ENCODE measurements at regions not wholly inside any gene's neighbourhood (a gene's known extent, or its start where the extent isn't known, plus 50 kb on each side); places are given as distances from the start of the nearest gene placed in this dataset.

DNA sequence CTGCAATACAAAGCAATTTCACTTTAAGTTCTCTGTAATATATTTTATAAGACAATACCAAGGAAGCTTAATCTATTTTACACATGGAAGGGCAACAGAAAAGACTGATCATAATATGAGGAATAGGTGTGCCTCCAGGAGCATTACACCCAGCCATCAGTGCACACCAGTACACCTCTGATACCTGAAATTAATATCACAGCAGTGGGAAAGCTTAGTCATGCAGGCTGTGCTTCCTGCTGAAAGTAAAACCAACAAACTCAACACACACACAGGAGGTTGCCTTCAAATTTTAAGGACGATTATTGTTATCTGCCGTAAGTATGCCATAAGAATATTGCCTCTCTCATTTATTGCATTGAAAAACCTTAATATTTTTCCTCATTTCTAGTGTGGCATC lies 1119.1 kb upstream of the TENM4 start:
- no peak overlapping the region for H3K4me3 Mint-ChIP-seq
- WGBS, 2 experiments (ENCODE audit: insufficient coverage in 1 of 2, insufficient read length in 1 of 2) = 89 to 90% methylated on average over 2 of the region's 2 CpGs
- Histone ChIP-seq H3K4me1 (ENCODE audit: control insufficient read depth, insufficient read depth, low read length) (peaks cover 5% of the 10 kb centered on the region), H3K36me3 (ENCODE audit: control insufficient read depth, insufficient read depth, low read length) (no peaks in the 10 kb centered on the region), H3K27me3 (ENCODE audit: control insufficient read depth, insufficient read depth, low read length, poor library complexity, severe bottlenecking) (no peaks in the 10 kb centered on the region), H3K9me3 (ENCODE audit: control insufficient read depth, low read length) (no peaks in the 10 kb centered on the region), H3K9ac (ENCODE audit: extremely low read depth, low read length, poor library complexity, severe bottlenecking) (no peak overlapping the region), H3K27ac (ENCODE audit: low read depth, low read length) (no peak overlapping the region), H3K4me3 (ENCODE audit: low read length) (no peak overlapping the region)
- H3K27ac Mint-ChIP-seq = no peak overlapping the region
- peaks cover 20% of the 10 kb centered on the region for H3K4me1 Mint-ChIP-seq
- no peak for DNase-seq
- H3K9me3 Mint-ChIP-seq = no peaks in the 10 kb centered on the region
- no peaks in the 10 kb centered on the region for H3K36me3 Mint-ChIP-seq (ENCODE audit: low read depth)
- no peaks in the 10 kb centered on the region for H3K27me3 Mint-ChIP-seq (ENCODE audit: insufficient read depth)
- TF ChIP-seq, protein P1, sequence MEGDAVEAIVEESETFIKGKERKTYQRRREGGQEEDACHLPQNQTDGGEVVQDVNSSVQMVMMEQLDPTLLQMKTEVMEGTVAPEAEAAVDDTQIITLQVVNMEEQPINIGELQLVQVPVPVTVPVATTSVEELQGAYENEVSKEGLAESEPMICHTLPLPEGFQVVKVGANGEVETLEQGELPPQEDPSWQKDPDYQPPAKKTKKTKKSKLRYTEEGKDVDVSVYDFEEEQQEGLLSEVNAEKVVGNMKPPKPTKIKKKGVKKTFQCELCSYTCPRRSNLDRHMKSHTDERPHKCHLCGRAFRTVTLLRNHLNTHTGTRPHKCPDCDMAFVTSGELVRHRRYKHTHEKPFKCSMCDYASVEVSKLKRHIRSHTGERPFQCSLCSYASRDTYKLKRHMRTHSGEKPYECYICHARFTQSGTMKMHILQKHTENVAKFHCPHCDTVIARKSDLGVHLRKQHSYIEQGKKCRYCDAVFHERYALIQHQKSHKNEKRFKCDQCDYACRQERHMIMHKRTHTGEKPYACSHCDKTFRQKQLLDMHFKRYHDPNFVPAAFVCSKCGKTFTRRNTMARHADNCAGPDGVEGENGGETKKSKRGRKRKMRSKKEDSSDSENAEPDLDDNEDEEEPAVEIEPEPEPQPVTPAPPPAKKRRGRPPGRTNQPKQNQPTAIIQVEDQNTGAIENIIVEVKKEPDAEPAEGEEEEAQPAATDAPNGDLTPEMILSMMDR (conservative IDR thresholded peaks at IDR 0.05) = no peak

DNA sequence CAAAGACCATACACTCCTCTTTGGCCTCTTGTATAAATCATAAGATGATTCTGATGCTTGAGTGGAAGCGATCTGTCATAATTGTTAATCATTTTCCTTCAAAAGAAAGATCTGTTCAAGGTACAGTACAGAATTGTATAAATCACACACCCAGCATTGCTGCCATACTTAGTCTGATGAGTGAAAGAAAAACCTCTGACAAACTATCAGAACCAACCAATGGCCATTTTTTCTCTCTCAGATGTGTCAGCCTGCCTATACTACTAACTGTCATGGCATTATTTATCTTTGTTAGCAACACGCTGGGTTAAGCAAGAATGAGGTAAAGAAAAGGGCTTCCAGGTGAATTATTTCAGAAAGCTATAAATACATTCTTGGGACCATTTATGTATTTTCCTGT lies 1112.7 kb upstream of the TENM4 start:
- Histone ChIP-seq H3K9ac (ENCODE audit: extremely low read depth, low read length, poor library complexity, severe bottlenecking) (no peak overlapping the region), H3K27ac (ENCODE audit: low read depth, low read length) (no peak overlapping the region), H3K9me3 (ENCODE audit: control insufficient read depth, low read length) (no peaks in the 10 kb centered on the region), H3K4me3 (ENCODE audit: low read length) (no peak overlapping the region), H3K27me3 (ENCODE audit: control insufficient read depth, insufficient read depth, low read length, poor library complexity, severe bottlenecking) (no peaks in the 10 kb centered on the region), H3K4me1 (ENCODE audit: control insufficient read depth, insufficient read depth, low read length) (no peaks in the 10 kb centered on the region), H3K36me3 (ENCODE audit: control insufficient read depth, insufficient read depth, low read length) (no peaks in the 10 kb centered on the region)
- DNase-seq = no peak
- H3K27ac Mint-ChIP-seq = no peak overlapping the region
- TF ChIP-seq, protein P1 (conservative IDR thresholded peaks at IDR 0.05) = no peak
- no peaks in the 10 kb centered on the region for H3K4me1 Mint-ChIP-seq
- H3K36me3 Mint-ChIP-seq (ENCODE audit: low read depth) = no peaks in the 10 kb centered on the region
- H3K9me3 Mint-ChIP-seq = no peaks in the 10 kb centered on the region
- H3K4me3 Mint-ChIP-seq = no peak overlapping the region
- no peaks in the 10 kb centered on the region for H3K27me3 Mint-ChIP-seq (ENCODE audit: insufficient read depth)
- WGBS, 2 experiments (ENCODE audit: insufficient coverage in 1 of 2, insufficient read length in 1 of 2) = 97% methylated on average over 2 of the region's 2 CpGs; no CpG with 5 or more reads in 1 of the 2 experiments

DNA sequence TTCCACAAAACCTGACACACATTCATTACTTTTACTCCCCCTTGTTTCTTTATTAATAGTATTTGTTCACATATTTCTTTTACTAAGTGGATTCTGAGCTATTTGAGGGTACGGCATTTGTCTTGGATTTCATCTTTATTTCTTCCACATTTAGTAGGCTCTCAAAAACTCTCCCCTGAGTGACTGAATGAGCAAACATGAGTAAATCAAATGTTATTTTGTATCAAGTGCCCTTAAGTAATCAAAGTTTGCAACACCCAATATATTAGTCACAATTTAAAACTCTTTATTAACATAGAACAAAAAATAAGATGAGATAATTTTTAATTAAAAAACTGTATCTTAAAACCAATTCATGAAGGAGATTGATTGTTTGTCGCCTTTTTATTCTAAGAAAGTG lies 1101.9 kb upstream of the TENM4 start:
- H3K4me3 Mint-ChIP-seq = no peak overlapping the region
- no peaks in the 10 kb centered on the region for H3K36me3 Mint-ChIP-seq (ENCODE audit: low read depth)
- DNase-seq = no peak
- no peaks in the 10 kb centered on the region for H3K27me3 Mint-ChIP-seq (ENCODE audit: insufficient read depth)
- no peaks in the 10 kb centered on the region for H3K9me3 Mint-ChIP-seq
- Histone ChIP-seq H3K4me3 (ENCODE audit: low read length) (no peak overlapping the region), H3K9ac (ENCODE audit: extremely low read depth, low read length, poor library complexity, severe bottlenecking) (no peak overlapping the region), H3K9me3 (ENCODE audit: control insufficient read depth, low read length) (no peaks in the 10 kb centered on the region), H3K27ac (ENCODE audit: low read depth, low read length) (no peak overlapping the region), H3K4me1 (ENCODE audit: control insufficient read depth, insufficient read depth, low read length) (no peaks in the 10 kb centered on the region), H3K36me3 (ENCODE audit: control insufficient read depth, insufficient read depth, low read length) (no peaks in the 10 kb centered on the region), H3K27me3 (ENCODE audit: control insufficient read depth, insufficient read depth, low read length, poor library complexity, severe bottlenecking) (no peaks in the 10 kb centered on the region)
- no peak overlapping the region for H3K27ac Mint-ChIP-seq
- TF ChIP-seq, protein P1 (conservative IDR thresholded peaks at IDR 0.05) = no peak
- 88% methylated on average over 2 of the region's 2 CpGs; no CpG with 5 or more reads in 1 of the 2 experiments for WGBS, 2 experiments (ENCODE audit: insufficient coverage in 1 of 2, insufficient read length in 1 of 2)
- H3K4me1 Mint-ChIP-seq = no peaks in the 10 kb centered on the region

Data from endodermal cell (in vitro differentiated cells).